ENCODE measurements at regions not wholly inside any gene's neighbourhood (a gene's known extent, or its start where the extent isn't known, plus 50 kb on each side); places are given as distances from the start of the nearest gene placed in this dataset.
"Not testable (repeated sequence)": the region's sequence is repeated elsewhere in the genome, so short reads cannot be mapped to it uniquely, and the experiment has no call there.

DNA sequence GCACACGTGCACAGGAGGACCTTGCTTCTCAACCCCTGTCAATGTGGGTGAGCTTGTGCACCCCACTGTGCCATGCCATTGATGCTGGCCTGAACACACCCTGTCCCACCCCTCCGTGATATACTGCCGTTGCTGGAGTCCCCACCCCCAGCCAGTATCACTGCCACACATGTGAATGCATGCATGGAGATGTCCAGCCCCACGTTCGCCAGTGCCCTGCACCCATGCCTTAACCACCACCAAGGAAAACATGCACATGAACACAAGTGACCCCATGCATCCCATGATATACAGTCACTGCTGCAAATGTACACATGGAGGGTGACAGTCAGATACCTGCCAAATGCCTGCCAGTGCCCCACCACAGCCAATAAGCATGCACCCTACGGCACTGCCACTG, 692.5 kb upstream of the ZWINT start:
- DNase-seq (ENCODE audit: low spot score) (no peak), ATAC-seq (no peak)
- Mint-ChIP-seq H3K4me3 (no peak overlapping the region), H3K9me3 (peaks cover 22% of the 10 kb centered on the region), H3K27ac (no peak overlapping the region), H3K4me1 (ENCODE audit: low read depth in 2 of 2) (no peaks in the 10 kb centered on the region), H3K36me3 (peaks cover 10% of the 10 kb centered on the region), H3K27me3 (no peaks in the 10 kb centered on the region)

DNA sequence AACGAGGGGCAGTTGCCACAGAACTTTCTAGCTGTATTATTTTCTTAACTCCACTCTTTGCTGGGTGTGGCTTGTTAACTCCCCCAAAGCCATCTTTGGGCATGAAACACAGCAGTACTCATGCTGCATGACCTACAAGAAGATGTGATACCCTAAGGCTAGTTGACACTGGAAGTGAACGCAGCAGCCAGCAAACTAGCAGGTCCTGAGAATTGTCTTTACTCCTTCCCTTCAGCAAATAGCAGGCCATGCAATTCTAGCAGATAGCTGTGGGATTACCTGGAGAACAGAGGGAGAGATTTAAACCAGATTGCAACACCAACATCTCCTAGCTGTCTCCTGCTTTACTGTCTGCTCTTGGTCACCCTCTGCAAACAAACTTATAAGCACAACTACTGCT, 688.0 kb upstream of the ZWINT start:
- no peak for DNase-seq (ENCODE audit: low spot score)
- no peak overlapping the region for H3K4me3 Mint-ChIP-seq
- H3K27me3 Mint-ChIP-seq, result no peaks in the 10 kb centered on the region
- no peaks in the 10 kb centered on the region for H3K4me1 Mint-ChIP-seq (ENCODE audit: low read depth in 2 of 2)
- ATAC-seq, result no peak
- H3K36me3 Mint-ChIP-seq, result peaks cover 8% of the 10 kb centered on the region
- H3K9me3 Mint-ChIP-seq, result peaks cover 16% of the 10 kb centered on the region
- no peak overlapping the region for H3K27ac Mint-ChIP-seq

DNA sequence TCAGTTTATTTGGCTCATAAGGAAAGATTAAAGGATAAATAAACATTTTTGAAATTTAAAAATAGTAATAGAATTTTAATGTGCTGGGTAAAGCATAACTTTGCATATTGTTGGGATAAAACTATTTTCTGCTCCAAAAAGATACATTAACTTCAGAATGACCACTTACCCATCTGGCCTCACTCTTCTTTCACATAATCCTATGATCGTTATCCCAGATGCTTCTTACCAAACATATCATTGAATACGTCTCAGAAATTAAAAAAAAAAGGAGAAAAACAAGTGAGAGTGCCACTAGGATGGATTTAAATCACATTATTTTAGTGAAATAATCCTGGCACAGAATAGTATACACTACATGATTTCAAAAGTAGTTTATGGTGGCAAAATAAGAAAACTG, 677.5 kb upstream of the ZWINT start:
- DNase-seq (ENCODE audit: low spot score) (no peak), ATAC-seq (no peak)
- H3K4me1 Mint-ChIP-seq (ENCODE audit: low read depth in 2 of 2), result no peaks in the 10 kb centered on the region
- no peaks in the 10 kb centered on the region for H3K27me3 Mint-ChIP-seq
- no peak overlapping the region for H3K27ac Mint-ChIP-seq
- H3K36me3 Mint-ChIP-seq, result no peaks in the 10 kb centered on the region
- no peak overlapping the region for H3K4me3 Mint-ChIP-seq
- peaks cover 8% of the 10 kb centered on the region for H3K9me3 Mint-ChIP-seq

DNA sequence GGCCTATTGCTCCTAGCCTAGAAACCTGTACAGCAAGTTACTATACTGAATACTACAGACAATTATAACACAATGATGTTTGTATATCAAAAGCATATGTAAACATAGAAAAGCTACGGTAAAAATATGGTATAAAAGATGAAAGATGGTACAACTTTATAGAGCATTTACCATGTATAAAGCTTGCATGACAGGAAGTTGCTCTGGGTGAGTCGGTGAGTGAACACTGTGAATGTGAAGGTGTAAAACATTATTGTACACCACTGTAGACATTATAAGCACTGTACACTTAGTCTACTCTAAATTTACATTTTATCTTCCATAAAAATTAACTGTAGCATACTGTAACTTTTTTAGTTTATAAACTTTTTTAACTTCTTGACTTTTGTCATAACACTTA, 674.3 kb upstream of the ZWINT start:
- Mint-ChIP-seq H3K4me1 (ENCODE audit: low read depth in 2 of 2) (no peaks in the 10 kb centered on the region), H3K27me3 (no peaks in the 10 kb centered on the region), H3K9me3 (peaks cover 13% of the 10 kb centered on the region), H3K36me3 (peaks cover 7% of the 10 kb centered on the region), H3K27ac (no peak overlapping the region), H3K4me3 (no peak overlapping the region)
- no peak for DNase-seq (ENCODE audit: low spot score)
- ATAC-seq, result no peak

DNA sequence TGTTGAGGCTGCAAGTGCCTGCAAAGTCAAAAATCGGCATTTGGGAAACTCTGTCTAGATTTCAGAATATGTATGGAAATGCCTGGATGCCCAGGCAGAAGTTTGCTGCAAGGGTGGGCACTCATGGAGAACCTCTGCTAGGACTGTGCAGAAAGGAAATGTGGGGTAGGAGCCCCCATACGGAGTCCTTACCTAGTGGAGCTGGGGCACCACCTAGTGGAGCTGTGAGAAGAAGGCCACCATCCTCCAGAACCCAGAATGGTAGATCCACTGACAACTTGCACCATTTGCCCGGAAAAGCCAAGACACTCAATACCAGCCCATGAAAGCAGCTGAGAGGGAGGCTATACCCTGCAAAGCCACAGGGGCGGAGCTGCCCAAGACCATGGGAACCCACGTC, 671.2 kb upstream of the ZWINT start:
- H3K4me3 Mint-ChIP-seq; H3K27ac Mint-ChIP-seq; DNase-seq (ENCODE audit: low spot score); ATAC-seq; H3K27me3 Mint-ChIP-seq; H3K4me1 Mint-ChIP-seq (ENCODE audit: low read depth in 2 of 2); H3K36me3 Mint-ChIP-seq: not testable (repeated sequence)
- peaks cover 13% of the 10 kb centered on the region for H3K9me3 Mint-ChIP-seq

DNA sequence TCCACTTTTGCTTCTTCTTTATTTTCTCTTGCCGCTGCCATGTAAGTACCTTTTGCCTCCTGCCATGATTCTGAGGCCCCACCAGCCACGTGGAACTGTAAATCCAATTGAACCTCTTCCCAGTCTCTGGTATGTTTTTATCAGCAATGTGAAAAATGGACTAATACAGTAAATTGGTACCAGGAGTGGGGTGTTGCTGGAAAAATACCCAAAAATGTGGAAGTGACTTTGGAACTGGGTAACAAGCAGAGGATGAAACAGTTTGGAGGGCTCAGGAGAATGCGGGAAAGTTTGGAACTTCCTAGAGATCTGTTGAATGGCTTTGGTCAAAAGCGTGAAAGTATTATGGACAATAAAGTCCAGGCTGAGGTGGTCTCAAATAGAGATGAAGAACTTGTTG, 670.3 kb upstream of the ZWINT start:
- no peak overlapping the region for H3K27ac Mint-ChIP-seq
- H3K9me3 Mint-ChIP-seq, result peaks cover 10% of the 10 kb centered on the region
- no peak overlapping the region for H3K4me3 Mint-ChIP-seq
- no peaks in the 10 kb centered on the region for H3K4me1 Mint-ChIP-seq (ENCODE audit: low read depth in 2 of 2)
- H3K27me3 Mint-ChIP-seq, result no peaks in the 10 kb centered on the region
- ATAC-seq, result no peak
- DNase-seq (ENCODE audit: low spot score), result no peak
- H3K36me3 Mint-ChIP-seq, result peaks cover 7% of the 10 kb centered on the region

DNA sequence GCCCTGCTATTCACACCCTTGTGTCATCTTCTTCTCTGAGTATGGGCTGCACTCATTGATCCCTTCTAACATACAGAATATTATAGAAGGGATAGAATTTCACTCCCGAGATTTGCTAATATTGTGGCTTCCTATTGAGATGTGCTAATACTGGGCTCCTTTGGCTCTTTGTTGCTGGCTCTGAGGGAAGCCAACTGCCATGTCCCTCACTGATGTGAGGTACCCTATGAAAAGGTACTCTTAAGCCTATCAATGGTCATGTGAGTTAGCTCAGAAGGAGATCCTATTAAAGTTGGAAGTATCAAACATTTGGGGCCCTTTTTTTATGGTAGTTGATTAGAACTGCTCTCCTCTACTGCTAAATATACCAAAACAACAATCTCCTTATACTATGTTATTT, 665.2 kb upstream of the ZWINT start:
- H3K27ac Mint-ChIP-seq, result no peak overlapping the region
- no peaks in the 10 kb centered on the region for H3K4me1 Mint-ChIP-seq (ENCODE audit: low read depth in 2 of 2)
- no peaks in the 10 kb centered on the region for H3K27me3 Mint-ChIP-seq
- no peak for ATAC-seq
- H3K9me3 Mint-ChIP-seq, result peaks cover 5% of the 10 kb centered on the region
- no peak overlapping the region for H3K4me3 Mint-ChIP-seq
- H3K36me3 Mint-ChIP-seq, result peaks cover 2% of the 10 kb centered on the region
- no peak for DNase-seq (ENCODE audit: low spot score)

DNA sequence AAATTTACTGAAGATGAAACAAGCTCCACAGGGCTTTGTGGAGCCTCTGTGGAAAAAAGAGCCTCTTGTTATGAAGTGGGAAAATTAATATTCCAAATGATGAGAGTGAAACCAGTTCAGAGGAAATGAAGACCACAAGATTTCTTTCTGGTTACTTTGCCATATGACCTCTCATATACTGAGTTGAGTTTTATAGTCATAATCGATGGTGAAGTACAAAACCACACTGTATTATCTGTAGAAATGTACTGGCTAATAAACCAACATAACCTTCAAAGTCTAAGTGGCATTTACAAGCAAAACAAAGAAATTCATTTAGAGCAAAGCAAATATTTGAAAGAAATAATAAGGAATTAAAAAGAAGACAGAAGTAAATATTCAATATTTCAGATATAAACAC, 662.6 kb upstream of the ZWINT start:
- H3K36me3 Mint-ChIP-seq, result no peaks in the 10 kb centered on the region
- no peak for ATAC-seq

DNA sequence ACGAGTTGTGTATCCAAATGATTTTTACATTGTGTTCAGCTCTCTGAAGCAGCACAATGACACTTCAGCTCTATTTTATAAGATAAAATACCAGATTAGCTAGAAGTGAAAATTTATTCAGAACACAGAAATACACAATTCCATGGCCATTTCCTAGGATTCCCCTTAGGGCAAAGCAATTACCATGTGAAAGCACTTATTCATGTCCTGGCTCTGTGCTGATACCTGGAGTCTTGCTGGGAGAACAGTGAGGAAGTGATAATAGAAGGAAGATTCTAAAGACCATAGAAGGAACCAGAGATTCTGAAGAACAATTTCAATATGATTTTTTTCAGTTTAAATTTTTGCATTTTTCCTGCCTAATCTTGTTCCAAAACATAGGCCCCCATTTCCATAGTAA, 657.4 kb upstream of the ZWINT start:
- ATAC-seq, result no peak
- no peaks in the 10 kb centered on the region for H3K4me1 Mint-ChIP-seq (ENCODE audit: low read depth in 2 of 2)

More for the DNA sequence above, 662.6 kb upstream of the ZWINT start:
- Mint-ChIP-seq H3K27me3 (no peaks in the 10 kb centered on the region), H3K4me1 (ENCODE audit: low read depth in 2 of 2) (no peaks in the 10 kb centered on the region), H3K27ac (no peak overlapping the region), H3K9me3 (peaks cover 5% of the 10 kb centered on the region), H3K4me3 (no peak overlapping the region)
- DNase-seq (ENCODE audit: low spot score), result no peak

DNA sequence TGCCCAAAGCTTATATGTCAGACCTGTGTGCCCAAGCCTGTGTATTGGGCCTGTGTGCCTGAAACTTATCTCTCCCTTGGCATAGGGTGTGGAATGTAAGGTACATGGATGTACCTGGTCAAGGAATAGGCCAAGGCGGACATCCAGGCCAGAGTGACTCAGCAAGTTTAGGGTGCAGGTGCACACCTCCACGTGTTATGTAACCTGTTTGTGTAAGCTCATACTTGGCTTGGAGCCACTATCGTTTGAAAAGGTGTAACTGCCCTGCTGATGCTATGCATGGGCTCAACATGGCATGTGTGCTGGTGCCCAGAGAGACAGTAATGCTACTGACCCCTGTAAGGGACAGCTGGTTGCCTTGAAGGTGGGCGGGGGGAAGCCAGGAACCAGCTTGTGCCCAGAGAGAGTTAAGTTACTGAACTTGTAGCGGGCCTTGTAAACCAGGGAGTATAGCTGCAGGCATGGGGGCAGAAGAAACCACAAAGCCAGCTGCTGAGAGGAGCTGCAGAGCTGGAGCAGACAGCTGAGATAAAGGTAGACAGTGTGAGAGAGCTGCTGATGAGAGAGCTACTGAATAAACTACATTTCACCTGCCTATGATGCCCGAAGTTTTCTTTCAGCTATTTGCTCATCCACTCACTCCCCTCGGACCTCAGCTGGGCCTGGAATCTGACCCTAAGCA, 656.4 kb upstream of the ZWINT start:
- H3K27me3 Mint-ChIP-seq, result no peaks in the 10 kb centered on the region
- no peak overlapping the region for H3K4me3 Mint-ChIP-seq
- no peak overlapping the region for H3K27ac Mint-ChIP-seq
- no peaks in the 10 kb centered on the region for H3K4me1 Mint-ChIP-seq (ENCODE audit: low read depth in 2 of 2)
- DNase-seq (ENCODE audit: low spot score) (no peak), ATAC-seq (no peak)
- H3K9me3 Mint-ChIP-seq, result peaks cover 16% of the 10 kb centered on the region
- no peaks in the 10 kb centered on the region for H3K36me3 Mint-ChIP-seq

More for the DNA sequence above, 657.4 kb upstream of the ZWINT start:
- Mint-ChIP-seq H3K27ac (no peak overlapping the region), H3K27me3 (no peaks in the 10 kb centered on the region), H3K4me3 (no peak overlapping the region), H3K36me3 (no peaks in the 10 kb centered on the region), H3K9me3 (peaks cover 16% of the 10 kb centered on the region)
- no peak for DNase-seq (ENCODE audit: low spot score)

DNA sequence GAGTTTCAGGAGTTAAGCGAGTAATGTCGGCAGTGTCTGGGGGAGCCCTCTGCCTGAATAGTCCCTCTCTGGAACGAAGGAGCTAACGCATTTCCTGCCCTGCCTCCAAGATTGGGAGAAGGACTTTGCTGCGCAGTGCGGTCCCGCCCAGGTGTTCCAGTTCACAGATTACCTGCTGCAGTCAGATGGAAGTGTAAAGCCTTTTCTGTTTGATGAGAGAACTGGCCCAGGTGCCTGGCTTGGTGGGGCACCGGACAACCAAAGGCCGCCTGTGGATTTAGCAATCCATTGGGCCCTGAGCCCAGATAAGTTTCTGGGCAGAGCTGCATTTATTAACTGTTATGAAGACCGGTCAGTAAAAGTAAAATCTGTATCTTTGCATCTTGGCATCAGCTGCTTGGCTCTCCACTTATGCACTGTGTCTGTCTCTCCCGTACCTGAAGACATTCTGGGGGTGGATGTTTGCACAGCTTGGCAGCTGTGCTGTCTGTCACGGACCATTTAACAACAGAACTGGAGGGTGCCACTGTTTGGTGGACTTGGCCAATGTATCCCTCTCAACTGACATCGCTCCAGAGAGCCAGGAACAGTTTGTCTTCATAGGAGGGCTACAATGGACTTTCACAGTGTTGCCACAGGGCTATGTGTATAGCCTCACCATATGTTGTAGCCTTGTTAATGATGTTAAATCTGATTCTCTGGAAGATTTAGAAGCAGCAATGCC, 654.7 kb upstream of the ZWINT start:
- ATAC-seq (no peak), DNase-seq (ENCODE audit: low spot score) (no peak)
- H3K27ac Mint-ChIP-seq, result no peak overlapping the region
- no peaks in the 10 kb centered on the region for H3K4me1 Mint-ChIP-seq (ENCODE audit: low read depth in 2 of 2)
- peaks cover 16% of the 10 kb centered on the region for H3K9me3 Mint-ChIP-seq
- no peaks in the 10 kb centered on the region for H3K36me3 Mint-ChIP-seq
- no peaks in the 10 kb centered on the region for H3K27me3 Mint-ChIP-seq
- no peak overlapping the region for H3K4me3 Mint-ChIP-seq

DNA sequence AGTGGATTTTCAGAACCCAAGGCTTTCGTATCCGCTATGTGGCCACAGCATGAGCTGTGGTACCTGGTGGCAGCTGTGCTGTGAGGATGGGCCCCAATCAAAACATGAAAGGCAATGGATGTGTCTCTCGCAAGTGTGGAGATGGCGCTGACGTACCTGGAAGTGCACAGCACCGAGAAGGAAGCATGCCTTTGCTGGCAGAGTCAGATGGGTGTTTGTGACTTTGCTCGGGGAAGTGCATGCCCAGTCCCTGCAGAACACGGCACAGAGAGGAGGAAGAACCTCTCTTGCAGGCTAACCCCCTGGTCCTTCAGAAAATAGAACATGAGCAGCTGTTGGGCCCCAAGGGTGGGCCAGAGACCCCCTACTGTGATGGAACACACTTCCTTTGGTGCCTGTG, 654.1 kb upstream of the ZWINT start:
- DNase-seq (ENCODE audit: low spot score) (no peak), ATAC-seq (no peak)
- Mint-ChIP-seq H3K27ac (no peak overlapping the region), H3K27me3 (no peaks in the 10 kb centered on the region), H3K9me3 (peaks cover 15% of the 10 kb centered on the region), H3K4me3 (no peak overlapping the region), H3K4me1 (ENCODE audit: low read depth in 2 of 2) (no peaks in the 10 kb centered on the region), H3K36me3 (no peaks in the 10 kb centered on the region)

DNA sequence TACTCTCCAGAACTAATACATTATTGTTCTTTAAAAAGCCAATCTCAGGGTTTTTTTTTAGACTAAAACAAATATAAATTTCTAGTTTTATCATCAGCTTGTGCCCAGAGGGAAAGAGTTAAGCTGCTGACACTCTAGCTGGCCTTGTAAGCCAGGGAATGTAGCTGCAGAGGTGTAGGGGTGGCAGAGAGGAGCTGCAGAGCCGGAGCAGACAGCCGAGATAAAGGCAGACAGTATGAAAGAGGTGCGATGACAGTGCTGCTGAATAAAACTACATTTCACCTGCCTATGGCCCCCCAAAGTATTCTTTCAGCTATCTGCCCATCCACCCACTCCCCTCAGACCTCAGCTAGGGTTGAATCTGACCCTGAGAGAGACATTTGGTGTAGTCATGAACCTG, 653.7 kb upstream of the ZWINT start:
- Mint-ChIP-seq H3K9me3 (peaks cover 11% of the 10 kb centered on the region), H3K27ac (no peak overlapping the region), H3K4me3 (no peak overlapping the region), H3K4me1 (ENCODE audit: low read depth in 2 of 2) (no peaks in the 10 kb centered on the region), H3K27me3 (no peaks in the 10 kb centered on the region), H3K36me3 (no peaks in the 10 kb centered on the region)
- no peak for ATAC-seq
- DNase-seq (ENCODE audit: low spot score), result no peak

DNA sequence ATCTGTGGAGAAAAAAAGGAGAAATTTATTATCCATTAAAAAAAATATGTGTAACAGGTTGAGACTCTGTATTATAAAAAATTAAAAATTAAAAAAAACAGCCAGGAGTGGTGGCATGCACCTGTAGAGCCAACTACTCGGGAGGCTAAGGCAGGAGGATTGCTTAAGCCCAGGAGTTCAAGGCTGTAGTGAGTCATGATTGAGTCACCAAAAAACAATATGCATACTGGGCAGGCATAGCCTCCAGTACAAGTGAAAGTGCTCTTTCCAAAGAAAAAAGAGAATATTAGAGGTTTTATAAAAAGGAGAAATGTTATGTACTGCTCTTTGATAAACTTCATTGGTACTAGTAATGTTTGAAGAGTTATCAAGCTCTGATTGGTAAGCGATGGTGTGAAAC, 647.1 kb upstream of the ZWINT start:
- no peaks in the 10 kb centered on the region for H3K27me3 Mint-ChIP-seq

More for the DNA sequence above, 647.1 kb upstream of the ZWINT start:
- no peak for ATAC-seq
- H3K27ac Mint-ChIP-seq, result no peak overlapping the region
- no peaks in the 10 kb centered on the region for H3K4me1 Mint-ChIP-seq (ENCODE audit: low read depth in 2 of 2)
- H3K4me3 Mint-ChIP-seq, result no peak overlapping the region
- peaks cover 3% of the 10 kb centered on the region for H3K9me3 Mint-ChIP-seq
- no peaks in the 10 kb centered on the region for H3K36me3 Mint-ChIP-seq
- no peak for DNase-seq (ENCODE audit: low spot score)
